H1 (cell line): ENCODE measurements at regions not wholly inside any gene's neighbourhood (a gene's known extent, or its start where the extent isn't known, plus 50 kb on each side); places are given as distances from the start of the nearest gene placed in this dataset.

Experiments
- CTCF ChIA-PET: fragments of 300-600 bp; sonication (Branson Sonifier 250); formaldehyde crosslinking; loops from one replicate; lab custom pipeline; 2021; ENCODE audit not compliant: partially characterized antibody; lab: Charles Lee
- POLR2A ChIA-PET: fragments of 300-600 bp; sonication (Branson Sonifier 250); formaldehyde crosslinking; loops from one replicate; lab custom pipeline; 2021; ENCODE audit warnings: inconsistent platforms; ENCODE audit not compliant: partially characterized antibody; lab: Charles Lee
- DNase-seq, 2 experiments: peaks; one replicate each; pipeline versions ENCODE4 v3.0.0 to v3.0.0-alpha.2; 2010 to 2022; ENCODE audit warnings: low spot score in 2 of 2, low read depth in 1 of 2, mixed read lengths in 1 of 2
- FAIRE-seq: peaks from 2 replicates; lab custom pipeline; 2011; peaks lifted over from hg19 to GRCh38; lab: Jason Lieb, UNC
- H2AFZ ChIP-seq: 2 replicates; pipeline ENCODE4 v1.8.1; 2012; ENCODE audit warnings: low read length, inconsistent platforms
- H2AK5ac ChIP-seq: 2 replicates; pipeline ENCODE4 v1.6.1; 2013; ENCODE audit warnings: low read depth, low read length
- H2BK120ac ChIP-seq: replicated peaks from 2 replicates; pipeline ENCODE3; 2013; ENCODE audit warnings: low read depth, low read length, inconsistent platforms
- H2BK12ac ChIP-seq: 2 replicates; pipeline ENCODE4 v1.6.1; 2013; ENCODE audit warnings: low read depth, low read length
- H2BK15ac ChIP-seq: 2 replicates; pipeline ENCODE4 v1.6.1; 2013; ENCODE audit warnings: low read length
- H2BK20ac ChIP-seq: 2 replicates; pipeline ENCODE4 v1.6.1; 2013; ENCODE audit warnings: low read length
- H2BK5ac ChIP-seq: 2 replicates; pipeline ENCODE4 v1.6.1; 2013; ENCODE audit warnings: low read depth, low read length
- H3K14ac ChIP-seq: 2 replicates; pipeline ENCODE4 v1.6.1; 2013; ENCODE audit warnings: inconsistent platforms; ENCODE audit not compliant: insufficient read length
- H3K18ac ChIP-seq: 2 replicates; pipeline ENCODE4 v1.6.1; 2013; ENCODE audit warnings: low read length; ENCODE audit errors: extremely low read depth
- H3K23ac ChIP-seq: 2 replicates; pipeline ENCODE4 v1.6.1; 2013; ENCODE audit warnings: inconsistent platforms; ENCODE audit not compliant: insufficient read length
- H3K23me2 ChIP-seq: 2 replicates; pipeline ENCODE4 v1.6.1; 2013; ENCODE audit warnings: low read depth, low read length
- H3K27ac ChIP-seq: 2 replicates; pipeline ENCODE4 v1.6.1; 2011; ENCODE audit warnings: low read depth, low read length, inconsistent platforms
- H3K27me3 ChIP-seq, 4 experiments: replicated peaks in 1 of 4; 1 replicate in 1 of 4; 2 replicates in 3 of 4; pipeline versions ENCODE4 v1.6.1 to v1.8.1; 2011 to 2013; ENCODE audit warnings: low read length in 3 of 4, mild to moderate bottlenecking in 3 of 4, inconsistent platforms in 2 of 4, mixed read lengths in 2 of 4, moderate library complexity in 1 of 4; ENCODE audit not compliant: control insufficient read depth in 3 of 4, insufficient read depth in 3 of 4; ENCODE audit errors: extremely low read depth in 1 of 4
- H3K36me3 ChIP-seq, 4 experiments: 2 replicates each; pipeline versions ENCODE4 v1.6.1 to v1.8.1; 2011 to 2013; ENCODE audit warnings: mild to moderate bottlenecking in 4 of 4, low read length in 3 of 4, moderate library complexity in 2 of 4, control low read depth in 1 of 4, inconsistent platforms in 1 of 4; ENCODE audit not compliant: insufficient read depth in 4 of 4, control insufficient read depth in 2 of 4
- H3K4ac ChIP-seq: replicated peaks from 2 replicates; pipeline ENCODE3; 2013; ENCODE audit warnings: low read length, low read depth, mixed read lengths, inconsistent platforms; ENCODE audit not compliant: insufficient read length
- H3K4me1 ChIP-seq, 4 experiments: replicated peaks in 1 of 4; 1 replicate in 1 of 4; 2 replicates in 3 of 4; pipeline versions ENCODE4 v1.6.1 to v1.8.1; 2011 to 2013; ENCODE audit warnings: low read length in 3 of 4, inconsistent platforms in 2 of 4, mixed read lengths in 1 of 4; ENCODE audit not compliant: insufficient read depth in 4 of 4, control insufficient read depth in 3 of 4
- H3K4me2 ChIP-seq, 2 experiments: 2 replicates each; pipeline versions ENCODE4 v1.6.1 to v1.8.1; 2011 to 2013; ENCODE audit warnings: low read depth in 2 of 2, low read length in 2 of 2, control low read depth in 1 of 2, inconsistent platforms in 1 of 2, mild to moderate bottlenecking in 1 of 2; ENCODE audit not compliant: insufficient read depth in 1 of 2
- H3K4me3 ChIP-seq, 4 experiments: fragments of 200-600, 300-600 bp in 1 of 4; sonication (generic), shearing (Covaris generic), sonication (Bioruptor Twin) in 1 of 4; 2 replicates each; pipeline versions ENCODE4 v1.5.1 to v1.8.1; 2011 to 2016; ENCODE audit warnings: low read length in 4 of 4, low read depth in 3 of 4, control low read depth in 2 of 4, inconsistent platforms in 2 of 4, mild to moderate bottlenecking in 2 of 4, mixed read lengths in 1 of 4, moderate library complexity in 1 of 4; ENCODE audit not compliant: insufficient read depth in 2 of 4; ENCODE audit errors: extremely low read depth in 1 of 4
- H3K56ac ChIP-seq: replicated peaks from 2 replicates; pipeline ENCODE3; 2013; ENCODE audit warnings: low read depth, mild to moderate bottlenecking, mixed read lengths, low read length, inconsistent platforms; ENCODE audit not compliant: insufficient read length
- H3K79me1 ChIP-seq: 2 replicates; pipeline ENCODE4 v1.6.1; 2013; ENCODE audit warnings: low read depth, low read length, control low read depth
- H3K79me2 ChIP-seq, 2 experiments: 2 replicates each; pipeline versions ENCODE4 v1.6.1 to v1.8.1; 2012 to 2013; ENCODE audit warnings: low read length in 2 of 2, mild to moderate bottlenecking in 2 of 2, inconsistent platforms in 1 of 2; ENCODE audit not compliant: insufficient read depth in 2 of 2, control insufficient read depth in 1 of 2
- H3K9ac ChIP-seq, 4 experiments: replicated peaks in 1 of 4; 1 replicate in 1 of 4; 2 replicates in 3 of 4; pipeline versions ENCODE4 v1.6.1 to v1.8.1; 2011 to 2013; ENCODE audit warnings: low read depth in 3 of 4, low read length in 3 of 4, control low read depth in 2 of 4, mild to moderate bottlenecking in 2 of 4, moderate library complexity in 2 of 4, inconsistent platforms in 1 of 4; ENCODE audit errors: extremely low read depth in 1 of 4
- H3K9me3 ChIP-seq, 2 experiments: 2 replicates each; pipeline versions ENCODE4 v1.6.1 to v1.8.1; 2012 to 2013; ENCODE audit warnings: mild to moderate bottlenecking in 2 of 2, moderate library complexity in 2 of 2, control low read depth in 1 of 2, inconsistent platforms in 1 of 2, low read depth in 1 of 2, low read length in 1 of 2, mixed read lengths in 1 of 2; ENCODE audit not compliant: insufficient read depth in 2 of 2
- H4K20me1 ChIP-seq, 2 experiments: replicated peaks in 1 of 2; 2 replicates each; pipeline versions ENCODE3 to v1.8.1; 2011 to 2013; ENCODE audit warnings: inconsistent platforms in 2 of 2, low read length in 2 of 2, mild to moderate bottlenecking in 1 of 2; ENCODE audit not compliant: insufficient read depth in 2 of 2, control insufficient read depth in 1 of 2
- H4K5ac ChIP-seq: 2 replicates; pipeline ENCODE4 v1.6.1; 2013; ENCODE audit warnings: low read length, low read depth, mixed read lengths, inconsistent platforms; ENCODE audit not compliant: insufficient read length
- H4K8ac ChIP-seq: 2 replicates; pipeline ENCODE4 v1.8.0; 2013; ENCODE audit warnings: mild to moderate bottlenecking, moderate library complexity, low read length, inconsistent platforms; ENCODE audit not compliant: insufficient read depth; ENCODE audit errors: extremely low read depth
- H4K91ac ChIP-seq: replicated peaks from 2 replicates; pipeline ENCODE3; 2013; ENCODE audit warnings: low read length, mixed read lengths, inconsistent platforms; ENCODE audit not compliant: insufficient read length
- ASH2L ChIP-seq: fragments of 200-600, 300-600 bp; sonication (generic); IDR thresholded peaks from one replicate; pipeline ENCODE4 v1.7.1; 2017; ENCODE audit warnings: low read length
- CHD1 ChIP-seq: IDR thresholded peaks from 2 replicates; pipeline ENCODE4 v1.6.1; 2012; ENCODE audit warnings: low read depth, low read length, improper control_type of control experiment
- CHD2 ChIP-seq: IDR thresholded peaks from 2 replicates; pipeline ENCODE4 v1.6.1; 2012; ENCODE audit warnings: low read length, improper control_type of control experiment
- GTF2F1 ChIP-seq: IDR thresholded peaks from 2 replicates; pipeline ENCODE4 v1.6.1; 2012; ENCODE audit warnings: low read depth, low read length, improper control_type of control experiment, borderline replicate concordance
- HDAC2 ChIP-seq, 2 experiments: fragments of 300-600 bp in 1 of 2; sonication (generic) in 1 of 2; IDR thresholded peaks; 2 replicates each; pipeline ENCODE4 v1.6.1; 2011 to 2012; ENCODE audit warnings: low read depth in 2 of 2, low read length in 2 of 2, mild to moderate bottlenecking in 2 of 2, moderate library complexity in 2 of 2, borderline replicate concordance in 1 of 2, inconsistent platforms in 1 of 2
- RFX5 ChIP-seq: IDR thresholded peaks from 2 replicates; pipeline ENCODE4 v1.6.1; 2011; ENCODE audit warnings: low read depth, low read length, improper control_type of control experiment, borderline replicate concordance
- RNF2 ChIP-seq: fragments of 200-900, 300-1000 bp; sonication (generic); IDR thresholded peaks from 2 replicates; pipeline ENCODE4 v1.7.1; 2016; ENCODE audit warnings: borderline replicate concordance, low read depth, mild to moderate bottlenecking, antibody characterized with exemption, low read length; ENCODE audit not compliant: poor library complexity, severe bottlenecking; ENCODE audit errors: missing control alignments
- SP2 ChIP-seq: IDR thresholded peaks from 2 replicates; pipeline ENCODE4 v1.6.1; 2012; ENCODE audit warnings: mild to moderate bottlenecking, low read length, inconsistent platforms
- ZNF274 ChIP-seq: IDR thresholded peaks from 2 replicates; pipeline ENCODE4 v1.7.0; 2012; ENCODE audit warnings: low read length, borderline replicate concordance; ENCODE audit errors: extremely low read depth

- H3K79me2 ChIP-seq = no peaks in the 10 kb centered on the region
- H4K8ac ChIP-seq = no peak overlapping the region
- no peak overlapping the region for H3K4me3 ChIP-seq
- H3K9ac ChIP-seq = no peak overlapping the region
- no peak overlapping the region for H4K5ac ChIP-seq
- H3K4ac ChIP-seq = no peak overlapping the region
- no peak overlapping the region for H2AFZ ChIP-seq
- TF ChIP-seq GTF2F1 (no peak), HDAC2 (IDR thresholded peaks at IDR 0.05; ENCODE audit: borderline replicate concordance in 1 of 2, low read depth in 2 of 2, low read length in 2 of 2) (no peak), RFX5 (no peak), ASH2L (no peak), CHD1 (no peak), CHD2 (no peak), ZNF274 (no peak), SP2 (no peak), RNF2 (no peak)
- H2BK120ac ChIP-seq = no peak overlapping the region
- H4K20me1 ChIP-seq = no peaks in the 10 kb centered on the region
- H2BK12ac ChIP-seq = no peak overlapping the region
- H3K4me1 ChIP-seq = no peaks in the 10 kb centered on the region
- H3K27me3 ChIP-seq = peaks cover 0 to 1% (median 0%) of the 10 kb centered on the region in 4 experiments; a peak in 1 of 7 replicates
- no peak for FAIRE-seq
- H3K23ac ChIP-seq = no peak overlapping the region
- no peak overlapping the region for H2BK20ac ChIP-seq
- H3K79me1 ChIP-seq = no peaks in the 10 kb centered on the region
- H3K18ac ChIP-seq = no peak overlapping the region
- no peak overlapping the region for H3K14ac ChIP-seq
- H4K91ac ChIP-seq = no peak overlapping the region
- H3K9me3 ChIP-seq = no peaks in the 10 kb centered on the region
- DNase-seq = no peak
- ChIA-PET POLR2A (no interaction called here), CTCF (no interaction called here)
- H3K36me3 ChIP-seq = no peaks in the 10 kb centered on the region
- H3K56ac ChIP-seq = no peak overlapping the region
- H2AK5ac ChIP-seq = no peak overlapping the region
- no peaks in the 10 kb centered on the region for H3K23me2 ChIP-seq
- no peak overlapping the region for H3K4me2 ChIP-seq
- no peak overlapping the region for H3K27ac ChIP-seq
- H2BK15ac ChIP-seq = no peak overlapping the region
- H2BK5ac ChIP-seq = no peak overlapping the region
These were observed 236.6 kb downstream of the CCDC59 start for GRCh38 chr12:82121545-82121944.
